Prostate gland (tissue), 2 donors: ENCODE measurements at regions not wholly inside any gene's neighbourhood (a gene's known extent, or its start where the extent isn't known, plus 50 kb on each side); places are given as distances from the start of the nearest gene placed in this dataset.
A peak's percentile ranks its signal among the peaks of the same experiment; 100 is the strongest.

Source experiments
- DNase-seq: peaks from one replicate; pipeline ENCODE4 v3.0.0-alpha.2; 2019; ENCODE audit warnings: low spot score
- H3K27ac ChIP-seq, 2 donors: fragments of 200-600 bp; sonication (generic); 2 replicates each; pipeline ENCODE4 v1.5.1; 2017 to 2019
- H3K27me3 ChIP-seq: fragments of 200-600 bp; sonication (generic); replicated peaks from 2 replicates; pipeline ENCODE4 v1.5.1; 2019; ENCODE audit not compliant: insufficient read depth
- H3K36me3 ChIP-seq, 2 donors: fragments of 200-600 bp; sonication (generic); 1 replicate in 1 of 2; 2 replicates in 1 of 2; pipeline versions ENCODE4 v1.5.1 to v1.8.1; 2017 to 2019
- H3K4me1 ChIP-seq: fragments of 200-600 bp; sonication (generic); replicated peaks from 2 replicates; pipeline ENCODE4 v1.5.1; 2019
- H3K4me3 ChIP-seq, 2 donors: fragments of 200-600 bp; sonication (generic); 2 replicates each; pipeline ENCODE4 v1.5.1; 2017 to 2019
- H3K9me3 ChIP-seq: fragments of 200-600 bp; sonication (generic); 2 replicates; pipeline ENCODE4 v1.5.1; 2017
- CTCF ChIP-seq, 4 experiments: fragments of 200-600 bp in 2 of 4; fragments of 450-650 bp in 2 of 4; sonication (generic) in 2 of 4; IDR thresholded peaks; 1 replicate in 3 of 4; 2 replicates in 1 of 4; pipeline ENCODE4 v1.5.1; 2016 to 2019; ENCODE audit warnings: antibody characterized with exemption in 4 of 4, mild to moderate bottlenecking in 2 of 4, moderate library complexity in 2 of 4
- POLR2A ChIP-seq: fragments of 450-650 bp; IDR thresholded peaks from one replicate; pipeline ENCODE4 v1.6.1; 2016; ENCODE audit warnings: antibody characterized with exemption, mild to moderate bottlenecking
- POLR2AphosphoS5 ChIP-seq: sonication (generic); formaldehyde crosslinking; IDR thresholded peaks from one replicate; pipeline ENCODE4 v1.6.1; 2017; ENCODE audit warnings: antibody characterized with exemption
- WGBS: methylation state at CpG from one replicate; pipeline ENCODE4 v1.1.5; 2018; 5-methylcytosine and 5-hydroxymethylcytosine counted together
- intact Hi-C: fragments of 100-400 bp; cut with DNase I; formaldehyde crosslinking; loops from one replicate; pipeline ENCODE4 v1.14.2; 2022

GRCh38 chr6:14807130-14807529, 438.7 kb upstream of the JARID2 start:
- 91% methylated on average over 6 of the region's 6 CpGs for WGBS
- intact Hi-C loops: no loop called here

GRCh38 chr6:14807971-14808370, 437.9 kb upstream of the JARID2 start:
- no peaks in the 10 kb centered on the region for H3K36me3 ChIP-seq
- H3K27ac ChIP-seq: no peak overlapping the region
- intact Hi-C loops: no loop called here
- H3K4me1 ChIP-seq: no peaks in the 10 kb centered on the region
- no peaks in the 10 kb centered on the region for H3K9me3 ChIP-seq
- 96% methylated on average over 7 of the region's 7 CpGs for WGBS
- H3K4me3 ChIP-seq: no peak overlapping the region
- DNase-seq: no peak
- no peaks in the 10 kb centered on the region for H3K27me3 ChIP-seq
- TF ChIP-seq CTCF (IDR thresholded peaks at IDR 0.05) (no peak), POLR2A (no peak), POLR2AphosphoS5 (no peak)

More at GRCh38 chr6:14807130-14807529, 438.7 kb upstream of the JARID2 start:
- DNase-seq: no peak
- Histone ChIP-seq H3K4me1 (no peaks in the 10 kb centered on the region), H3K27ac (no peak overlapping the region), H3K27me3 (no peaks in the 10 kb centered on the region), H3K4me3 (no peak overlapping the region), H3K36me3 (no peaks in the 10 kb centered on the region), H3K9me3 (no peaks in the 10 kb centered on the region)
- TF ChIP-seq CTCF (IDR thresholded peaks at IDR 0.05) (no peak), POLR2A (no peak), POLR2AphosphoS5 (no peak)

GRCh38 chr6:14810021-14810420, 435.8 kb upstream of the JARID2 start:
- Histone ChIP-seq H3K4me3 (no peak overlapping the region), H3K9me3 (no peaks in the 10 kb centered on the region), H3K27me3 (no peaks in the 10 kb centered on the region), H3K4me1 (no peaks in the 10 kb centered on the region), H3K27ac (no peak overlapping the region), H3K36me3 (no peaks in the 10 kb centered on the region)
- 88% methylated on average over 6 of the region's 6 CpGs for WGBS
- intact Hi-C loops: no loop called here
- TF ChIP-seq CTCF (IDR thresholded peaks at IDR 0.05) (no peak), POLR2AphosphoS5 (no peak)
- no peak for DNase-seq

GRCh38 chr6:14811775-14812428, 434.0 kb upstream of the JARID2 start:
- H3K36me3 ChIP-seq: no peaks in the 10 kb centered on the region
- no peaks in the 10 kb centered on the region for H3K4me1 ChIP-seq
- no peaks in the 10 kb centered on the region for H3K27me3 ChIP-seq
- WGBS: 68% methylated on average over 7 of the region's 7 CpGs
- H3K9me3 ChIP-seq: no peaks in the 10 kb centered on the region
- no peak overlapping the region for H3K4me3 ChIP-seq
- TF ChIP-seq POLR2AphosphoS5 (peak; percentile 49), POLR2A (no peak), CTCF (IDR thresholded peaks at IDR 0.05) (no peak)
- intact Hi-C loops: no loop called here
- no peak overlapping the region for H3K27ac ChIP-seq
- DNase-seq: no peak

- Histone ChIP-seq H3K36me3 (no peaks in the 10 kb centered on the region), H3K4me3 (no peak overlapping the region), H3K4me1 (no peaks in the 10 kb centered on the region), H3K9me3 (no peaks in the 10 kb centered on the region), H3K27me3 (no peaks in the 10 kb centered on the region), H3K27ac (no peak overlapping the region)
- intact Hi-C loops: no loop called here
- TF ChIP-seq POLR2AphosphoS5 (no peak), CTCF (IDR thresholded peaks at IDR 0.05) (no peak), POLR2A (no peak)
- DNase-seq: no peak
- WGBS: 91% methylated on average over 2 of the region's 2 CpGs
Measured at GRCh38 chr6:14814016-14814415, 431.9 kb upstream of the JARID2 start.
